ENCODE measurements at regions not wholly inside any gene's neighbourhood (a gene's known extent, or its start where the extent isn't known, plus 50 kb on each side); places are given as distances from the start of the nearest gene placed in this dataset.
"Not testable (repeated sequence)": the region's sequence is repeated elsewhere in the genome, so short reads cannot be mapped to it uniquely, and the experiment has no call there.

DNA sequence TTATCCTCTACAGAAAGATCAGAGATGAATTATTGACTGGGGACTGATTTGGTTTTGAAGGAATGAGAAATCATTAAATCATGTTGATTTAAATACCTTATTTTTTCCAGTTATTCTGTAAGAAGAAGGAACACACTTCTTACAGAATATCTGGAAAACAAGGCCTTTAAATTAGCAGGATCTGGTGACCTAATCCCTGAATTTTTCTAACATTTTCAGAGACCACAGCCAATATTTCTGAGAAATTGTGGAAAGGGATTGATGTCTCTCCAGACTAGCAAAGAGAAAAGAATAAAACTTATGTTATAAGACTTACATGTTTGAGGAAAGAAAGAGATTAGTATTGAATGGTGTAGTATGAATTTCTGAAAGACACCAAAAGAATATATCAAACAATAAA lies 104.0 kb downstream of the KCNE4 start:
- DNase-seq (ENCODE audit: low spot score) = no peak
- no peak overlapping the region for H3K27ac Mint-ChIP-seq
- ATAC-seq = no peak
- H3K27me3 Mint-ChIP-seq = no peaks in the 10 kb centered on the region
- no peak overlapping the region for H3K4me3 Mint-ChIP-seq
- no peaks in the 10 kb centered on the region for H3K4me1 Mint-ChIP-seq (ENCODE audit: low read depth in 2 of 2)
- no peaks in the 10 kb centered on the region for H3K36me3 Mint-ChIP-seq
- H3K9me3 Mint-ChIP-seq = peaks cover 2% of the 10 kb centered on the region

DNA sequence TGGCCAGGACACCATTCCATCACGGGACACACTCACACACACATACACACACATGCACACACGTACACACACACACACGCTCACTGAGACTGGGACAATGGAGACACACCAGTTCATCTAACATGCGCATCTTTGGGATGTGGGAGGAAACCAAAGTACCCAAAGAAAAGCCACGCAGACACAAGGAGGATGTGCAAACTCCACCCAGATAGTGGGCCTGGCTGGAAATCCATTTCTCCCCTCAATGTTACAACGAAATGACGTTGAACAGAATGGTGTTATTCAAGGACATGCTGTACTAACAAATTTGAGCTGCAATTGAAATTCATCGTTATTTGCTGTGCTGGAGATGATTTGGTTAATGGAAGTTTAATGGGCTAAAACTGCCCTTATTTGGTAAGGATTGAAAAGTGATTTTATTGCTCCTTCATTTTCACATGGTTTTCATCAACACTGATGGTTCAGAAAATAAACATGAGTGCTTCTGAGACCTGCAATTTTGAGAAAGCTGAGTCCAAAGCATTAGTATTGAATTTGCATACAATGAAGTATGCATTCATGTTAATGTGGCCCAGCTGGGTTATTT lies 110.0 kb downstream of the KCNE4 start:
- Mint-ChIP-seq H3K4me3 (no peak overlapping the region), H3K9me3 (no peaks in the 10 kb centered on the region), H3K27me3 (no peaks in the 10 kb centered on the region), H3K36me3 (no peaks in the 10 kb centered on the region), H3K4me1 (ENCODE audit: low read depth in 2 of 2) (no peaks in the 10 kb centered on the region), H3K27ac (no peak overlapping the region)
- ATAC-seq (no peak), DNase-seq (ENCODE audit: low spot score) (no peak)

DNA sequence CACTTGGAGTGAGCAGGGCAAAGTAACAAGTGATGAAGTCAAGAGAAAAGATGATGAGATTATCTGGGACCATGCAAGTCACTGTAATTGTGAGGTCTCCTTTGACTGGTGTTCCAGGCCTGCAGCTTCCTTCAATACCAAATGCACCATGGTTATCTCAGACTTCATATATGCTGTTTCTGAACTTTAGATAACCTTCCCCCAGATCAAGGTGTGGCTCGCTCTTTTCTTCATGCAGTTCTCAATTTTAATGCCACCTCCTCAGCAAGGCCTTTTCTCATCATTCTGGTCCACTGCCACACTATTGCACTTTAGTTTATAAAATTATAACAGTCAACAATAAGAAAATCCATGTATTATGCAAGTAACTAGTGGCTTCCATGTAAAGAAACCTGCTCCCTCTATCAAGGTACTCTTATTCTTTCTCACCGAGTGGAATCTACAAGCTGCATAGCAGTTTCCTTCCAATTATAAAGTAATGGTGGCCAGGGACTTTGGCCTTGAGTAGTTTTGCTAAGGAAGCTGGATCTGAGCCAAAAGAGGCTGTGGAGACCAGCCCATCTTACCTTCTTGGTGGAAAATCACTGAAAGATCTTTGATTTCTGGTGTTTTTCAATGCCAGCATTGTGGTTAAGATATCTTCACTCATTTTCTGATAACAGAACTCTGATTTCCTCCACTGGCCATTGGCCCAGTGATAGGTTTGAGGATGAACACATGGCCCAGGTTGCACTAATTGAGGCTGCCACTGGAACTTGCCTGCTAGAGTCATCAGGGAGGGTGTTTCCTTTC lies 113.6 kb downstream of the KCNE4 start:
- Mint-ChIP-seq H3K27me3 (no peaks in the 10 kb centered on the region), H3K27ac (no peak overlapping the region), H3K9me3 (peaks cover 5% of the 10 kb centered on the region), H3K4me1 (ENCODE audit: low read depth in 2 of 2) (no peaks in the 10 kb centered on the region), H3K36me3 (no peaks in the 10 kb centered on the region), H3K4me3 (no peak overlapping the region)
- ATAC-seq (no peak), DNase-seq (ENCODE audit: low spot score) (no peak)

DNA sequence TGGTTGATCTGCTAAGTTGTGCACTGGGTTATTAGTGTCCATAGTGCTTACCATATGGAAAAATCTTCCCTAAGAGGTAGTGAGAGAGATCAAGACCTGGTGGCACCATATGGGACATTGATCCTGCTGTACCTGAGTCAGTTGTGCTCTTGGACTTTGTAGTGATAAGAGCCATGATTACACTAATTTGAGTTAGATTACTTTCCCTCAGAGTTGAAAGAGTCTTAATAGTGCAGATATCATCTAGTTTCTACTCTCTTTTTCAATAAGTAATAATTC lies 114.2 kb downstream of the KCNE4 start:
- ATAC-seq (no peak), DNase-seq (ENCODE audit: low spot score) (no peak)
- peaks cover 5% of the 10 kb centered on the region for H3K9me3 Mint-ChIP-seq
- H3K27me3 Mint-ChIP-seq = no peaks in the 10 kb centered on the region
- no peaks in the 10 kb centered on the region for H3K36me3 Mint-ChIP-seq
- no peaks in the 10 kb centered on the region for H3K4me1 Mint-ChIP-seq (ENCODE audit: low read depth in 2 of 2)
- no peak overlapping the region for H3K27ac Mint-ChIP-seq
- no peak overlapping the region for H3K4me3 Mint-ChIP-seq

DNA sequence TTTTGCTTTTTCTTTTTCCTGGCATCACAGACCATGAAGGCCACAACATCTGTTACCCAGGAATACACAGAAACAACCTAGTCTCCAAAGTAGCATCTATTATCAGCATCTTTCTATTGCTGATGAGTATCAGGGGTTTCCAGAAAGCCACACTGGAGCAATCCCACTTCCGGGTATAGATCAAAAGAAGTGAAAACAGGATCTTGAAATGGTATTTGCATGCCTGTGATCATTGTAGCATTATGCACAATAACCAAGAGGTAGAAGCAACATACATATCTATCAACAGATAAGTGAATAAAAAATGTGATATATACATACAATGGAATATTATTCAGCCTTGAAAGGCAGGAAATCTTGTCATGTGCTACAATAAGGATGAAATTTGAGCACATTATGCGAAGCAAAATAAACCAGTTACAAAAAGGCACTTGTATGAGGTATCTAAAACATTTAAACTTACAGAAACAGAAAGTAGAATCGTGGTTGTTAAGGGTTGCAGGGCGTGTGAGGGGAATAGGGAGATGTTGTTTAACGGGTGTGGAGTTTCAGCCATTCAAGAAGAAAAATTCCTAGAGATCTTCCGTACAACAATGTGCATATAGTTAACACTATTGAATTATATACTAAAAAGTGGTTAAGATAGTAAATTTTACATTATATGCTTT lies 115.1 kb downstream of the KCNE4 start:
- peaks cover 5% of the 10 kb centered on the region for H3K9me3 Mint-ChIP-seq
- no peaks in the 10 kb centered on the region for H3K4me1 Mint-ChIP-seq (ENCODE audit: low read depth in 2 of 2)
- no peaks in the 10 kb centered on the region for H3K36me3 Mint-ChIP-seq
- no peak overlapping the region for H3K4me3 Mint-ChIP-seq
- ATAC-seq (no peak), DNase-seq (ENCODE audit: low spot score) (no peak)
- H3K27ac Mint-ChIP-seq = no peak overlapping the region
- no peaks in the 10 kb centered on the region for H3K27me3 Mint-ChIP-seq

DNA sequence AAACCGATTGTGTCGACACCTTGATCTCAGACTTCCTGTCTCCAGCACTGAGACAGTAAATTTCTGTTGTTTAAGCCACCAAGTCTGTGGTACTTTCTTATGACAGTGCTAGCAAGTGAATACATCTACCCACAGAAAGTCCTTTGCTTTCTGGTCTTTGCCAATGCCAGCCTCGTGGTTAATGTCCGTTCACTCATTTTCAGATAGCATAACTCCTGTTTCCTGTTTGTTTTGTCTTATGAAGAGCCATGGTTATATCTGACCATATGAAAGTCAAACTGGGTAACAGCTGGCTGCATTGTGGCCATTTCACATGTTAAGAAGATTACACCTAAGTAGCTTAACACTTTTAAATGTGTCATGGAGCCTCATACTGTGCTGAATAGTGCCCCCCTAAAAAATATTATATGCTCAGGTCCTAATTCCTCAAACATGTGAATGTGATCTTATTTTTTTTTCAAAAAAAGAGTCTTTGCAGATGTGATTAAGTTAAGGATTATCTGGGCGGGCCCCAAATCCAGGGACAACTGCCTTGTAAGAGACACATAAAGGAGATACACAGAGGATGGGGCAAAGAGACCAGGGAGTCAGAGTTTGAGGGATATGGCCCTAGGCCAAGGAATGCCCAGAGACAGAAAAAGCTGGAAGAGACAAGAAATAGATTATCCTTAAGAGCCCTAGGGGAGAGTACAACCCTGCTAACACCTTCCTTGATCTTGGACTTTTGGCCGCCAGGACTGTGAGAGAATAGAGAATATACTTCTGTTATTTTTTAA lies 118.0 kb downstream of the KCNE4 start:
- DNase-seq (ENCODE audit: low spot score) = no peak
- Mint-ChIP-seq H3K27ac (no peak overlapping the region), H3K27me3 (no peaks in the 10 kb centered on the region), H3K4me1 (ENCODE audit: low read depth in 2 of 2) (no peaks in the 10 kb centered on the region), H3K36me3 (no peaks in the 10 kb centered on the region), H3K9me3 (peaks cover 5% of the 10 kb centered on the region), H3K4me3 (no peak overlapping the region)
- no peak for ATAC-seq

DNA sequence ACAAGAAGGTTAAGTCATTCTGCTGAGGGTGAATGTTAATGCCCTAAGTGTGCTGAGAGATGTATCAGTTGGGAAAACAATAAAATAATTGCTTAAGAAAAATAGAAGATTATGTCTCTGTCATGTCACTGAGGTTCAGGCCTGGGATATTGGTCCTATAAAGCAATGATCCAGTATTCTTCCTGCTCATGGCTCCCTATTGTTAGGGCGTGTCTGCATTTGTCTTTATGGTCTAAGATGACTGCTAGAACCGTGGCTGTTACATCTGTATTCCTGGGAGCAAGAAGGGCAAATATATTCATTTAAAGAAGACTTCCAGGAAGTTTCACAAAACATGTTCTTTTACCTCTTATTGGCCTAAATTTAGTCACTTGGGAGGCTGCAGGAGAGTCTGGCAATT lies 125.0 kb downstream of the KCNE4 start:
- H3K4me3 Mint-ChIP-seq = no peak overlapping the region
- no peaks in the 10 kb centered on the region for H3K4me1 Mint-ChIP-seq (ENCODE audit: low read depth in 2 of 2)
- no peaks in the 10 kb centered on the region for H3K36me3 Mint-ChIP-seq
- no peaks in the 10 kb centered on the region for H3K9me3 Mint-ChIP-seq
- no peak for DNase-seq (ENCODE audit: low spot score)
- H3K27ac Mint-ChIP-seq = no peak overlapping the region
- no peak for ATAC-seq
- H3K27me3 Mint-ChIP-seq = no peaks in the 10 kb centered on the region

DNA sequence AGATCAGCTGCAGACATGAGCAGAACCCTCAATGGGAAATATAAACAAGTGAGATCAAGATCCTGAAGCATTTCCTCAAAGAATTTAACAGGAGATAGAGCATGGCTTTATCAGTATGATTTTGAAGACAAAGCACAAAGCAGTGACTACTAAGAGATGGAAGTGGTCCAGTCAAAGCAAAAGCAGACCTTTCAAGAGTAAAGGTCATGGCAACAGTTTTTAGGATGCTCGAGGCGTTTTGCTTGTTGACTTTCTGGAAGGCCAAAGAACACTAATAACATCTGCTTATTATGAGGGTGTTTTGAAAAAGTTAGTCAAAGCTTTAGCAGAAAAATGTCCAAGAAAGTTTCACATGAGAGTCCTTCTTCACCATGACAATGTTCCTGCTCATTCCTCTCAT lies 128.5 kb downstream of the KCNE4 start:
- no peak for DNase-seq (ENCODE audit: low spot score)
- H3K4me1 Mint-ChIP-seq (ENCODE audit: low read depth in 2 of 2) = no peaks in the 10 kb centered on the region
- no peak overlapping the region for H3K27ac Mint-ChIP-seq
- H3K9me3 Mint-ChIP-seq = no peaks in the 10 kb centered on the region
- H3K27me3 Mint-ChIP-seq = peaks cover 0 to 9% of the 10 kb centered on the region in 2 donors
- ATAC-seq = no peak
- H3K4me3 Mint-ChIP-seq = no peak overlapping the region
- H3K36me3 Mint-ChIP-seq = no peaks in the 10 kb centered on the region

DNA sequence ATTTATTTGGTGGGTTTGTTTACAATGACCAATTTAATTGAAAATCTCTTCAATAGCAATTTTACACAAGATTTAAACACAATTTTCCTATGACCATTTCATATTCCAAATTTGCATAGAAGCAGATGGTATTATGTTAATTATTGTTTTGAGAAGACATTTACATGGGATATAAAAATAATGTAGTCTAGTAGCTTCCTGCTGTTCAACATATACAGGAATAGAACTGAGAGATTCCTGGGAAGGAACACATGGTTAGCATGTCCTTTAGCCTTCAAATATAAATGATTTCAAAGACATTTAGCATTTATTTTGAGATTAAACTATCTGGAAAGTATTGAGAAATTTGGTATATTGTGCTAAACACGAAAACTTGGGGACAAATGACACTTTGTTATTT lies 129.6 kb downstream of the KCNE4 start:
- Mint-ChIP-seq H3K27me3 (peaks cover 0 to 9% of the 10 kb centered on the region in 2 donors), H3K27ac (no peak overlapping the region), H3K9me3 (no peaks in the 10 kb centered on the region), H3K36me3 (no peaks in the 10 kb centered on the region), H3K4me3 (no peak overlapping the region), H3K4me1 (ENCODE audit: low read depth in 2 of 2) (no peaks in the 10 kb centered on the region)
- DNase-seq (ENCODE audit: low spot score) (no peak), ATAC-seq (no peak)

DNA sequence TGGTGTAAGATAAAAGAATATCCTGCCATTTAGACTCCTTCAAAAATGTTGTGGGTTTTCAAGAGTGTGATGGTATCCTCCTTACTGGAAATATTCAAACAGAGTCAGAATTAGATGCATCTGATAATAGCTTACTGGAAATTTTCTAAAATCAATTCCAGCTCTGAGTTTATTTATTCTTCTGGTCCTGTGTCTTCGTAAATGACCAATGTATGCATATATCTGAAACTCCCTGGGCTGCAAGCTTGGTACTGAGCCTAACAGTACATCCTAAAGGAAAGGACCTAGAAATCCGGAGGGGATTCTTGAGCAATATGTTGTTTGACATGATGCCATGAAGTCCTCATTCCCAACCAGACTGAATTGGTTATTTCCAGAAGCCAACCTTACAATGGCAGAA lies 130.4 kb downstream of the KCNE4 start:
- no peak overlapping the region for H3K4me3 Mint-ChIP-seq
- no peaks in the 10 kb centered on the region for H3K4me1 Mint-ChIP-seq (ENCODE audit: low read depth in 2 of 2)
- no peak overlapping the region for H3K27ac Mint-ChIP-seq
- peaks cover 0 to 9% of the 10 kb centered on the region in 2 donors for H3K27me3 Mint-ChIP-seq
- H3K36me3 Mint-ChIP-seq = no peaks in the 10 kb centered on the region
- H3K9me3 Mint-ChIP-seq = no peaks in the 10 kb centered on the region
- DNase-seq (ENCODE audit: low spot score) (no peak), ATAC-seq (no peak)

DNA sequence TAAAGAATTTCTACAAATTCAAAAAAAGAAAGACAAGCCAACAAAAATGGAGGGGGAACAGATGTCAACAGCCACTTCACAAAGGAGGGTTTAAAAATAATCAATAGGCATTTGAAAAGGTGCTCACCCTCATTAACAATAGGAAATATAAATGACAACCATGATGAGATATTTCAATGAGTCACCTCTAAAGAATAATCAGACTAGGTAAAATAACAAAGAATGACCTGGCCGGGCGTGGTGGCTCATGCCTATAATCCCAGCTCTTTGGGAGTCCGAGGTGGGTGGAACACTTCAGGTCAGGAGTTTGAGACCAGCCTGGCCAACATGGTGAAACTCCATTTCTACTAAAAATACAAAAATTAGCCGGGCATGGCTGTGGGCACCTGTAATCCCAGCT lies 133.6 kb downstream of the KCNE4 start:
- H3K9me3 Mint-ChIP-seq = no peaks in the 10 kb centered on the region
- no peak overlapping the region for H3K4me3 Mint-ChIP-seq
- H3K4me1 Mint-ChIP-seq (ENCODE audit: low read depth in 2 of 2) = no peaks in the 10 kb centered on the region
- no peaks in the 10 kb centered on the region for H3K36me3 Mint-ChIP-seq
- H3K27me3 Mint-ChIP-seq = peaks cover 0 to 9% of the 10 kb centered on the region in 2 donors
- no peak overlapping the region for H3K27ac Mint-ChIP-seq
- ATAC-seq = no peak
- DNase-seq (ENCODE audit: low spot score) = no peak

DNA sequence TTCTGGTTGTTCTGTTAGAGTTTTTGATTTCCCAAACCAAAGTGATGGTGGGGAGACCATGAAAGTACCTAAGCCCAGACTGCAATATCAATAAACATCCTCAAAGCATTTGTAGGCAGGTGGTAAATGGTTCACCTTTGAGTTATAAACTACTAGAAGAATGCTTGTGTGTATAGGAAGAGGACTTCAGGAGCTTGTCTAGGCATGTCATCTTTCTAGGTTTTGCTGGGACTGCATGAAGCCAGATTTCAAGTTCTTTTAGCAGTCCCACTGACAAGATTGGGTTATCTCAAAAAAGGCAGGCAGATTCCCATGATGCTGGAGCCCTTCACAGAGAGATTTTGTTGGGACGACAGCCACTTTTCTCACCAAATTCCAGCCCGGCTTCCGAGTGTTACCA lies 135.3 kb downstream of the KCNE4 start:
- H3K4me1 Mint-ChIP-seq (ENCODE audit: low read depth in 2 of 2) = no peaks in the 10 kb centered on the region
- no peak for ATAC-seq

DNA sequence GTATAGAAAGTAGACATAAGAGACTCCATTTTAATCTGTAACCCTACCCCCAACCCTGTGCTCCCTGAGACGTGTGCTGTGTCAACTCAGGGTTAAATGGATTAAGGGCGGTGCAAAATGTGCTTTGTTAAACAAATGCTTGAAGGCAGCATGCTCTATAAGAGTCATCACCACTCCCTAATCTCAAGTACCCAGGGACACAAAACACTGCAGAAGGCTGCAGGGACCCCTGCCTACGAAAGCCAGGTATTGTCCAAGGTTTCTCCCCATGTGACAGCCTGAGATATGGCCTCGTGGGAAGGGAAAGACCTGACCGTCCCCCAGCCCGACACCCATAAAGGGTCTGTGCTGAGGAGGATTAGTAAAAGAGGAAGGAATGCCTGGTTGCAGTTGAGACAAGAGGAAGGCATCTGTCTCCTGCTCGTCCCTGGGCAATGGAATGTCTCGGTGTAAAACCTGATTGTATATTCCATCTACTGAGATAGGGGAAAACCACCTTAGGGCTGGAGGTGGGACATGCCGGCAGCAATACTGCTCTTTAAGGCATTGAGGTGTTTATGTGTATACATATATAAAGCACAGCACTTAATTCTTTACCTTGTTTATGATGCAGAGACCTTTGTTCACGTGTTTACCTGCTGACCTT lies 138.7 kb downstream of the KCNE4 start:
- not testable (repeated sequence) for H3K4me3 Mint-ChIP-seq; ATAC-seq; DNase-seq (ENCODE audit: low spot score); H3K4me1 Mint-ChIP-seq (ENCODE audit: low read depth in 2 of 2); H3K36me3 Mint-ChIP-seq; H3K27me3 Mint-ChIP-seq; H3K27ac Mint-ChIP-seq
- peaks cover 12% of the 10 kb centered on the region for H3K9me3 Mint-ChIP-seq

More for the DNA sequence above, 135.3 kb downstream of the KCNE4 start:
- peaks cover 0 to 17% of the 10 kb centered on the region in 2 donors for H3K27me3 Mint-ChIP-seq
- peaks cover 7% of the 10 kb centered on the region for H3K9me3 Mint-ChIP-seq
- DNase-seq (ENCODE audit: low spot score) = no peak
- no peak overlapping the region for H3K4me3 Mint-ChIP-seq
- H3K27ac Mint-ChIP-seq = no peak overlapping the region
- H3K36me3 Mint-ChIP-seq = no peaks in the 10 kb centered on the region

DNA sequence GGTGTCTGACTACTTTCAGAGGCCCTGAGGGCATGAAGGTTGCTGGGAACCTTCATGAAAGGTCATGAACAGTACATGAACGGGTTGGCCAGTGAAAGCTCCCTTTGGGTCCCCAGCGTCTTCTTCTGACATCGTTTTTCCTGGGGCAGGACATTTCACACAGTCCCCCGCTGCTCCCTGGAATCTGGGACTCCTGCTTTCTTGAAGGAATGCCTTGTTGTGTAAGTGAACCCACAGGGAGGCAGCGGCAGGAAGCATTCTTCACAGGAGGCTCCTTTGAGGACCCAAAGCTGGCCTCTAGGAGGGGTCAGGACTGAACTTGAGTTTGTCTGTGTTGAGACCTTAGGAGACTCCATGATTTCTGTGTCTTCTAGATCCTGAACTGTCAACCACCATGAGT lies 144.3 kb downstream of the KCNE4 start:
- H3K27ac Mint-ChIP-seq = no peak overlapping the region
- no peak overlapping the region for H3K4me3 Mint-ChIP-seq
- no peak for DNase-seq (ENCODE audit: low spot score)
- peaks cover 0 to 8% of the 10 kb centered on the region in 2 donors for H3K27me3 Mint-ChIP-seq
- H3K4me1 Mint-ChIP-seq (ENCODE audit: low read depth in 2 of 2) = no peaks in the 10 kb centered on the region
- peaks cover 19% of the 10 kb centered on the region for H3K9me3 Mint-ChIP-seq
- no peak for ATAC-seq
- H3K36me3 Mint-ChIP-seq = no peaks in the 10 kb centered on the region

Data from natural killer cell treated with Interleukin-12 subunit alpha and Interleukin-12 subunit beta and Interleukin-15 and Interleukin-18, amount 100 ng/mL, for 72 hours (primary cell).